ENCODE measurements at regions not wholly inside any gene's neighbourhood (a gene's known extent, or its start where the extent isn't known, plus 50 kb on each side); places are given as distances from the start of the nearest gene placed in this dataset.

GRCh38 chr1:184152434-184152898, 100.9 kb downstream of the TSEN15 start (continued):
- TF ChIP-seq ELK1 (IDR thresholded peaks at IDR 0.05; ENCODE audit: borderline replicate concordance, low read depth, low read length): no peak
- TF ChIP-seq NFE2L2 (IDR thresholded peaks at IDR 0.05; ENCODE audit: low read depth, low read length): 0 out of 2 replicates have a peak, but pooled peaks have one; percentile 15
- TF ChIP-seq CHD1 (IDR thresholded peaks at IDR 0.05; ENCODE audit: low read depth, low read length): no peak

- Histone ChIP-seq H2BK120ac (ENCODE audit: low read depth, low read length) (peak overlapping the region; percentile 85), H3K79me1 (ENCODE audit: low read depth in 1 of 2, low read length in 2 of 2) (no peaks in the 10 kb centered on the region), H3K9ac (ENCODE audit: low read depth, low read length) (no peak overlapping the region), H3K4me3 (ENCODE audit: insufficient read depth, low read depth, low read length) (no peak overlapping the region), H3K18ac (ENCODE audit: low read depth, low read length) (no peak overlapping the region; the same call in 1 of the 2 replicates), H2AK5ac (ENCODE audit: low read depth, low read length) (peak overlapping the region; percentile 78), H3K56ac (ENCODE audit: extremely low read depth, insufficient read depth, low read length) (no peak overlapping the region), H2AK9ac (replicated peaks; ENCODE audit: low read depth, low read length, poor library complexity) (peak overlapping the region; percentile 62), H3K27me3 (ENCODE audit: control insufficient read depth, insufficient read depth, low read length) (no peaks in the 10 kb centered on the region), H3K4ac (ENCODE audit: low read depth, low read length) (peak overlapping the region; percentile 85), H2BK5ac (ENCODE audit: low read depth, low read length, poor library complexity, severe bottlenecking) (no peak overlapping the region), H3K9me3 (ENCODE audit: control insufficient read depth, insufficient read depth, low read length) (no peaks in the 10 kb centered on the region), H2AFZ (replicated peaks; ENCODE audit: low read length, poor library complexity) (peak overlapping the region; percentile 85), H3K14ac (replicated peaks; ENCODE audit: low read depth, low read length) (peak overlapping the region; percentile 84; the same call in 1 of the 2 replicates), H3K9me1 (ENCODE audit: insufficient read depth, low read length) (peaks cover 4% of the 10 kb centered on the region; the same call in 1 of the 2 replicates), H2BK20ac (ENCODE audit: low read depth, low read length) (peak overlapping the region; percentile 89), H4K5ac (ENCODE audit: low read depth, low read length) (peak overlapping the region; percentile 0; the same call in 1 of the 2 replicates), H3K36me3 (ENCODE audit: control insufficient read depth, insufficient read depth, low read length) (no peaks in the 10 kb centered on the region), H3K23ac (ENCODE audit: low read depth, low read length) (peak overlapping the region; percentile 67), H4K91ac (ENCODE audit: insufficient read depth, low read depth, low read length) (peak overlapping the region; percentile 49; the same call in 1 of the 2 replicates), H3K4me2 (ENCODE audit: low read depth, low read length) (peak overlapping the region; percentile 81), H4K8ac (ENCODE audit: low read depth in 2 of 2, low read length in 2 of 2) (peak overlapping the region; percentile 17 to 84; a peak in 2 of 4 replicates), H3K4me1 (ENCODE audit: control insufficient read depth, insufficient read depth, low read length) (peaks cover 8% of the 10 kb centered on the region), H2BK15ac (ENCODE audit: low read depth, low read length) (peak overlapping the region; percentile 59; the same call in 1 of the 3 replicates), H4K20me1 (ENCODE audit: insufficient read depth, low read length) (no peaks in the 10 kb centered on the region), H3K27ac (ENCODE audit: insufficient read depth, low read length) (peak overlapping the region; percentile 8; the same call in 1 of the 2 replicates)
- ChIA-PET CTCF (no interaction called here), POLR2A (ENCODE audit: unreplicated experiment) (no interaction called here)
- dilution Hi-C loops (cut with HindIII; ENCODE audit: low sequenced_read_pairs, unreplicated experiment): no loop called here
- DNase-seq (no peak), ATAC-seq (ENCODE audit: low read depth) (no peak)
- in situ Hi-C loops (cut with MboI; ENCODE audit: low sequenced_read_pairs): no loop called here
- intact Hi-C loops (cut with micrococcal nuclease): no loop called here
- no TSS peak for BruUV-seq (replicated peaks)
- 73% methylated on average over 2 of the region's 11 CpGs; no CpG with 5 or more reads in 1 of the 2 experiments for WGBS, 2 experiments (ENCODE audit: extremely low coverage in 2 of 2, insufficient read length in 1 of 2)
- no peak for TF ChIP-seq BHLHE40 (IDR thresholded peaks at IDR 0.05; ENCODE audit: low read depth, low read length)
- no peak for TF ChIP-seq MXI1 (IDR thresholded peaks at IDR 0.05; ENCODE audit: borderline replicate concordance, low read depth, low read length)
- TF ChIP-seq SMC3 (IDR thresholded peaks at IDR 0.05; ENCODE audit: low read depth, low read length): no peak
- no peak for TF ChIP-seq MAFK (IDR thresholded peaks at IDR 0.05; ENCODE audit: low read depth, low read length)
- no peak for TF ChIP-seq POLR2A (IDR thresholded peaks at IDR 0.05; ENCODE audit: low read depth, low read length)
- no peak for TF ChIP-seq ELK1 (IDR thresholded peaks at IDR 0.05; ENCODE audit: borderline replicate concordance, low read depth, low read length)
- TF ChIP-seq RFX5 (IDR thresholded peaks at IDR 0.05; ENCODE audit: low read depth, low read length): no peak
- no peak for TF ChIP-seq CEBPB (IDR thresholded peaks at IDR 0.05; ENCODE audit: low read depth, low read length)
- no peak for TF ChIP-seq NFE2L2 (IDR thresholded peaks at IDR 0.05; ENCODE audit: low read depth, low read length)
- no peak for TF ChIP-seq CTCF (conservative IDR thresholded peaks at IDR 0.05; ENCODE audit: low read depth, low read length)
- TF ChIP-seq CHD1 (IDR thresholded peaks at IDR 0.05; ENCODE audit: low read depth, low read length): no peak
- no peak for TF ChIP-seq RCOR1 (IDR thresholded peaks at IDR 0.05; ENCODE audit: insufficient replicate concordance, low read length)
Measured at GRCh38 chr1:184152974-184153373, 101.4 kb downstream of the TSEN15 start.
